ENCODE measurements at regions not wholly inside any gene's neighbourhood (a gene's known extent, or its start where the extent isn't known, plus 50 kb on each side); places are given as distances from the start of the nearest gene placed in this dataset.
"Not testable (repeated sequence)": the region's sequence is repeated elsewhere in the genome, so short reads cannot be mapped to it uniquely, and the experiment has no call there.

DNA sequence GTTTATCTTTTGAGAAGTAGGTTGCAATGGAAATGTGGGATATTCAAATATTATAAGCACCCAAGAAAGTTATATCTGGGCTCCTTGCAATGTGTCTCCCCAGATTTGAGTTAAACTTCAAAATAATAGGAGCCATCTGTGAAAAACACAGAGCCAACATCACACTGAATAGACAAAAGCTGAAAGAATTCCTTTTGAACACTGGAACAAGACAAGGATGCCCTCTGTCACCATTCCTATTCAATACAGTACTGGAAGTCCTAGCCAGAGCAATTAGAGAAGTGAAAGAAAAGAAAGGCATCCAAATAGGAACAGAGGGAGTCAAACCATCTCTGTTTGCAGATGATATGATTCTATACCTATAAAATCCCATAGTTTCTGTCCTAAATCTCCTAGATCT, 114.3 kb upstream of the IL1RAPL1 start:
- DNase-seq (ENCODE audit: extremely low spot score, unreplicated experiment) = no peak
- TF ChIP-seq, protein P1, sequence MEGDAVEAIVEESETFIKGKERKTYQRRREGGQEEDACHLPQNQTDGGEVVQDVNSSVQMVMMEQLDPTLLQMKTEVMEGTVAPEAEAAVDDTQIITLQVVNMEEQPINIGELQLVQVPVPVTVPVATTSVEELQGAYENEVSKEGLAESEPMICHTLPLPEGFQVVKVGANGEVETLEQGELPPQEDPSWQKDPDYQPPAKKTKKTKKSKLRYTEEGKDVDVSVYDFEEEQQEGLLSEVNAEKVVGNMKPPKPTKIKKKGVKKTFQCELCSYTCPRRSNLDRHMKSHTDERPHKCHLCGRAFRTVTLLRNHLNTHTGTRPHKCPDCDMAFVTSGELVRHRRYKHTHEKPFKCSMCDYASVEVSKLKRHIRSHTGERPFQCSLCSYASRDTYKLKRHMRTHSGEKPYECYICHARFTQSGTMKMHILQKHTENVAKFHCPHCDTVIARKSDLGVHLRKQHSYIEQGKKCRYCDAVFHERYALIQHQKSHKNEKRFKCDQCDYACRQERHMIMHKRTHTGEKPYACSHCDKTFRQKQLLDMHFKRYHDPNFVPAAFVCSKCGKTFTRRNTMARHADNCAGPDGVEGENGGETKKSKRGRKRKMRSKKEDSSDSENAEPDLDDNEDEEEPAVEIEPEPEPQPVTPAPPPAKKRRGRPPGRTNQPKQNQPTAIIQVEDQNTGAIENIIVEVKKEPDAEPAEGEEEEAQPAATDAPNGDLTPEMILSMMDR (conservative IDR thresholded peaks at IDR 0.05) = no peak
- H3K36me3 Mint-ChIP-seq = no peaks in the 10 kb centered on the region
- no peaks in the 10 kb centered on the region for H3K27me3 Mint-ChIP-seq
- no peak overlapping the region for H3K4me3 Mint-ChIP-seq
- no peak overlapping the region for H3K27ac Mint-ChIP-seq
- H3K9me3 Mint-ChIP-seq = no peaks in the 10 kb centered on the region
- no peaks in the 10 kb centered on the region for H3K4me1 Mint-ChIP-seq (ENCODE audit: unreplicated experiment)

DNA sequence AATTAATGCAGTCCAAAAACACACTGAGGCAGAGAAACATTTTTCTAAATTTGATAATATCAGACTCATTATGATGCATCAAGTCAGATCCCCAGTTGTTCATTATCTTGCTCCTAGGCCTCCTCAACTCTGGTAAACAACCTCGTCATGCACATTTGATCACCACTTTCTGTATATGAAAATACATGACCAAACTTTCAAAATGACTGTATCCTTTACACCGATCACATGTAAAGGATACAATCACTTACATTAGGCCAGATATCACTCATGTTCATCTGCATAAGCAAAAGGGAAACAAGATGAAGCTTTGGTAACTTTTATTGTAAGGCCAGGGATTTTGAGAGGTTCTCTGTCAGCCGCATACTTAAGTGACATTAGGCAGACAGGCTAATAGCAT, 99.4 kb upstream of the IL1RAPL1 start:
- TF ChIP-seq, protein P1 (conservative IDR thresholded peaks at IDR 0.05) = no peak
- Mint-ChIP-seq H3K4me1 (ENCODE audit: unreplicated experiment) (no peaks in the 10 kb centered on the region), H3K36me3 (no peaks in the 10 kb centered on the region), H3K9me3 (no peaks in the 10 kb centered on the region), H3K4me3 (no peak overlapping the region), H3K27ac (no peak overlapping the region), H3K27me3 (no peaks in the 10 kb centered on the region)
- no peak for DNase-seq (ENCODE audit: extremely low spot score, unreplicated experiment)

DNA sequence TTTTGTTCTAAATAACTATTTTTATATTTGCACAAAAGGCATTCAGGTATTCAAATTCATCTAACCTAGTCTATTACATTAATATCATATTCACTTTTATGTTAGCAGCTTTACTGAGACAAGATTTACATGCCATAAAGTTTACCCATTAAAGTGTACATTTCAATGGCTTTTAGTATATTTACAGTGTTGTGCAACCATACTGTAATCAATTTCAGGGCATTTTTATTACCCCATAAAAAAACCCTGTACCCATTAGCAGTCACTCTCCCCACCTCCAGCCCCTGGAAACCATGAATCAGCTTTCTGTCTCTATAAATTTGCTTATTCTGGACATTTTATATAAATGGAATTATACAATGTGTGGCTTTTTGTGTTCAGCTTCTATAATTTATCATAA, 95.9 kb upstream of the IL1RAPL1 start:
- no peak overlapping the region for H3K27ac Mint-ChIP-seq
- DNase-seq (ENCODE audit: extremely low spot score, unreplicated experiment) = no peak
- H3K36me3 Mint-ChIP-seq = no peaks in the 10 kb centered on the region
- H3K4me3 Mint-ChIP-seq = no peak overlapping the region
- TF ChIP-seq, protein P1 (conservative IDR thresholded peaks at IDR 0.05) = no peak
- H3K4me1 Mint-ChIP-seq (ENCODE audit: unreplicated experiment) = no peaks in the 10 kb centered on the region
- no peaks in the 10 kb centered on the region for H3K27me3 Mint-ChIP-seq
- H3K9me3 Mint-ChIP-seq = no peaks in the 10 kb centered on the region

DNA sequence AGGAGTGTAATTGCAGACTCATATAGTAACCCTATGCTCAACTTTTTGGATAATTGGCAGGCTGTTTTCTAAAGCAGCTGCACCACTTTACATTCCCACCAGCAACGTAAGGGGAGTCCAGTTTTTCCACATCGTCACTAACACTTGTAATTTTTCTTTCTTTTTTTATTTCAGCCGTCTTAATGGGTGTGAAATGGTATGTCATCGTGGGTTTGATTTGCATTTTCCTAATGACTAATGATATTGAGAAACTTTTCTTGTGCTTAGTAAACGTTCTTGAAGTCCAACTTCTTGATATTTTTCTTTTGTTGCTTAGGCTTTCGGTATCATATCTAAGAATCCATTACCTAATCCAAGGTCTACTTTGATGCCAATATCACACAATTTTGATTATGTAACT, 95.3 kb upstream of the IL1RAPL1 start:
- Mint-ChIP-seq H3K36me3 (no peaks in the 10 kb centered on the region), H3K9me3 (no peaks in the 10 kb centered on the region), H3K27me3 (no peaks in the 10 kb centered on the region), H3K4me1 (ENCODE audit: unreplicated experiment) (no peaks in the 10 kb centered on the region), H3K4me3 (no peak overlapping the region), H3K27ac (no peak overlapping the region)
- no peak for DNase-seq (ENCODE audit: extremely low spot score, unreplicated experiment)
- TF ChIP-seq, protein P1 (conservative IDR thresholded peaks at IDR 0.05) = no peak

DNA sequence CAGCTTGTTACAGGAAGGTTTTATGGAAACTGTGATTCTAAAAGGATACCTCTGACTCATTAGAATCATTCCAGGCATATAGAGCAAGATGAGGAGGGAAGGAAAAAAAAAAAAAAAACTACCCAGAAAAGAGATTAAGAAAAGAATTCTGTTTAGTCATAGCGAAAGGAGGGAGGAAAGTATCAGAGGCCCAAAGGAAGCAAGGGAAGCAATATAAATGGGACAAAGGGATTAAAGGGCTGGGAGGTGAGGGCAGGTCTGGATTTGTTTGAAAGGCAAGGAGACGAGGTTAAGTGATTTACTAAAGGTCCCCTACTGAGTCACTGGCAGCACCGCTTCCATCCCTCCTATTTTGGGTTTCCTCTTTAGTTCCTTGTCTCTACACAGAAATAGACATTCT, 88.6 kb upstream of the IL1RAPL1 start:
- Mint-ChIP-seq H3K27me3 (peaks cover 3% of the 10 kb centered on the region), H3K36me3 (peaks cover 4% of the 10 kb centered on the region), H3K4me3 (peak overlapping the region; percentile 15), H3K27ac (peak overlapping the region; percentile 10), H3K4me1 (ENCODE audit: unreplicated experiment) (peaks cover 19% of the 10 kb centered on the region), H3K9me3 (peaks cover 6% of the 10 kb centered on the region)
- TF ChIP-seq, protein P1 (conservative IDR thresholded peaks at IDR 0.05) = no peak
- DNase-seq (ENCODE audit: extremely low spot score, unreplicated experiment) = no peak

DNA sequence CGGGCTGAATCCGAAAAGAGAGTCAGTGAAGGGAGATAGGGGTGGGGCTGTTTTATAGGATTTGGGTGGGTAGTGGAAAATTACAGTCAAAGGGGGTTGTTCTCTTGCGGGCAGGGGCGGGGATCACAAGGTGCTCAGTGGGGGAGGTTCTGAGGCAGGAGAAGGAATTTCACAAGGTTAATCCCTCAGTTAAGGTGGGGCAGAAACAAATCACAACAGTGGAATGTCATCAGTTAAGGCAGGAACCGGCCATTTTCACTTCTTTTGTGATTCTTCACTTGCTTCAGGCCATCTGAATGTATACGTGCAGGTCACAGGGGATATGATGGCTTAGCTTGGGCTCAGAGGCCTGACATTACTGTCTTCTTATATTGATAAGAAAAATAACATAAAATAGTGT, 84.6 kb upstream of the IL1RAPL1 start:
- DNase-seq (ENCODE audit: extremely low spot score, unreplicated experiment); H3K27me3 Mint-ChIP-seq; H3K4me3 Mint-ChIP-seq: not testable (repeated sequence)
- Mint-ChIP-seq H3K4me1 (ENCODE audit: unreplicated experiment) (peaks cover 19% of the 10 kb centered on the region), H3K27ac (peak overlapping the region; percentile 76), H3K9me3 (peaks cover 38% of the 10 kb centered on the region), H3K36me3 (peaks cover 11% of the 10 kb centered on the region)

DNA sequence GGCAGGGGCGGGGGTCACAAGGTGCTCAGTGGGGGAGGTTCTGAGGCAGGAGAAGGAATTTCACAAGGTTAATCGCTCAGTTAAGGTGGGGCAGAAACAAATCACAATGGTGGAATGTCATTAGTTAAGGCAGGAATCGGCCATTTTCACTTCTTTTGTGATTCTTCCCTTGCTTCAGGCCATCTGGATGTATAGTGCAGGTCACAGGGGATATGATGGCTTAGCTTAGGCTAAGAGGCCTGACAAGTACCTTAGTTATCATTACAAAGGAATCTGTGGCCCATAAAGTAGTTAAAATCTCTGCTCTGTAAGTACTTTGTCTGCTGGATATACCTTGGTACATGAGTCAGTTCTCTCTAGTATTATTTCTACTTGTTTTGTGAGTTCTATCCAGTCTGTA, 79.6 kb upstream of the IL1RAPL1 start:
- not testable (repeated sequence) for H3K4me1 Mint-ChIP-seq (ENCODE audit: unreplicated experiment); H3K27ac Mint-ChIP-seq; H3K27me3 Mint-ChIP-seq; H3K4me3 Mint-ChIP-seq; DNase-seq (ENCODE audit: extremely low spot score, unreplicated experiment)
- Mint-ChIP-seq H3K9me3 (peaks cover 38% of the 10 kb centered on the region), H3K36me3 (peaks cover 11% of the 10 kb centered on the region)
